A549 (cell line): ENCODE measurements at regions not wholly inside any gene's neighbourhood (a gene's known extent, or its start where the extent isn't known, plus 50 kb on each side); places are given as distances from the start of the nearest gene placed in this dataset.

ENCODE experiments used
- CBX8 ChIP-seq: fragments of 200-600 bp; sonication (generic); IDR thresholded peaks from 2 replicates; pipeline ENCODE4 v1.6.1; 2016
- CTCF ChIP-seq: fragments of >200 bp; sonication (Bioruptor Twin); formaldehyde crosslinking; IDR thresholded peaks from 3 replicates; pipeline ENCODE4 v1.5.1; 2016
- ESRRA ChIP-seq: fragments of 150-350 bp; IDR thresholded peaks from 2 replicates; pipeline ENCODE4 v1.6.1; 2014; ENCODE audit warnings: mild to moderate bottlenecking, low read length, borderline replicate concordance
- GATA3 ChIP-seq: IDR thresholded peaks from 2 replicates; pipeline ENCODE4 v1.6.1; 2012; ENCODE audit warnings: borderline replicate concordance
- HMGXB4 ChIP-seq: fragments of 250-450 bp; sonication (Bioruptor Pico); IDR thresholded peaks from 2 replicates; pipeline ENCODE4 v1.5.0; 2021; ENCODE audit warnings: mild to moderate bottlenecking, moderate library complexity, borderline replicate concordance
- HOXA7 ChIP-seq: fragments of 250-450 bp; sonication (Bioruptor Pico); IDR thresholded peaks from 2 replicates; pipeline ENCODE4 v1.5.0; 2020; ENCODE audit warnings: mild to moderate bottlenecking, moderate library complexity
- JUN ChIP-seq, 2 experiments: fragments of >200 bp; sonication (Bioruptor Twin); formaldehyde crosslinking; IDR thresholded peaks; 2 replicates in 1 of 2; 3 replicates in 1 of 2; pipeline ENCODE4 v1.6.1; 2016 to 2017
- JUNB ChIP-seq: fragments of >200 bp; sonication (Bioruptor Twin); formaldehyde crosslinking; IDR thresholded peaks from 2 replicates; pipeline ENCODE4 v1.6.1; 2016
- MAX ChIP-seq: IDR thresholded peaks from 2 replicates; pipeline ENCODE4 v1.6.1; 2012
- POLR2AphosphoS2 ChIP-seq: conservative IDR thresholded peaks from 2 replicates; pipeline ENCODE4 v1.6.1; 2012; ENCODE audit warnings: low read length, improper control_type of control experiment, inconsistent platforms
- RFX5 ChIP-seq: fragments of 450-650 bp; IDR thresholded peaks from 2 replicates; pipeline ENCODE4 v1.7.1; 2014; ENCODE audit warnings: antibody characterized with exemption, mild to moderate bottlenecking, moderate library complexity
- RNF2 ChIP-seq: fragments of 200-600 bp; sonication (generic); IDR thresholded peaks from 2 replicates; pipeline ENCODE4 v1.6.1; 2016; ENCODE audit warnings: low read depth, mild to moderate bottlenecking, antibody characterized with exemption, moderate library complexity, borderline replicate concordance

GRCh38 chr14:97706819-97707218, 909.6 kb downstream of the VRK1 start:
- TF ChIP-seq HMGXB4 (CRISPR knock-in tag) (no peak), CTCF (no peak), GATA3 (no peak), RFX5 (no peak), RNF2 (no peak), JUNB (no peak), MAX (no peak), POLR2AphosphoS2 (no peak), ESRRA (no peak), HOXA7 (no peak), CBX8 (no peak), JUN (IDR thresholded peaks at IDR 0.05) (no peak)
